Mesendoderm (in vitro differentiated cells): ENCODE measurements at regions not wholly inside any gene's neighbourhood (a gene's known extent, or its start where the extent isn't known, plus 50 kb on each side); places are given as distances from the start of the nearest gene placed in this dataset.

Experiments
- DNase-seq: peaks from one replicate; pipeline ENCODE4 v3.0.0; 2013
- H2AK5ac ChIP-seq: 2 replicates; pipeline ENCODE4 v1.6.1; 2013; ENCODE audit warnings: low read length, inconsistent platforms
- H2BK120ac ChIP-seq: 2 replicates; pipeline ENCODE4 v1.6.1; 2013; ENCODE audit warnings: low read depth, mild to moderate bottlenecking, low read length, moderate library complexity, mixed read lengths
- H2BK15ac ChIP-seq: replicated peaks from 2 replicates; pipeline ENCODE4 v1.6.1; 2013; ENCODE audit warnings: low read depth, mild to moderate bottlenecking, moderate library complexity
- H2BK5ac ChIP-seq: 2 replicates; pipeline ENCODE4 v1.6.1; 2013; ENCODE audit warnings: low read length, inconsistent platforms
- H3K18ac ChIP-seq: 2 replicates; pipeline ENCODE4 v1.6.1; 2013; ENCODE audit warnings: mild to moderate bottlenecking, low read length, mixed read lengths
- H3K23ac ChIP-seq: one replicate; pipeline ENCODE4 v1.6.1; 2013; ENCODE audit warnings: low read length
- H3K27ac ChIP-seq: 2 replicates; pipeline ENCODE4 v1.5.1; 2013; ENCODE audit warnings: low read depth, mild to moderate bottlenecking, inconsistent platforms, low read length, moderate library complexity
- H3K27me3 ChIP-seq: 2 replicates; pipeline ENCODE4 v1.6.1; 2013; ENCODE audit warnings: low read length, control low read depth, mild to moderate bottlenecking, inconsistent platforms; ENCODE audit not compliant: insufficient read depth, poor library complexity
- H3K36me3 ChIP-seq: 2 replicates; pipeline ENCODE4 v1.6.1; 2013; ENCODE audit warnings: low read length, inconsistent platforms; ENCODE audit not compliant: control insufficient read depth, insufficient read depth
- H3K4ac ChIP-seq: one replicate; pipeline ENCODE4 v1.6.1; 2013; ENCODE audit warnings: low read depth, mild to moderate bottlenecking, low read length, moderate library complexity
- H3K4me1 ChIP-seq: 2 replicates; pipeline ENCODE4 v1.6.1; 2013; ENCODE audit warnings: low read depth, low read length, inconsistent platforms; ENCODE audit not compliant: control insufficient read depth
- H3K4me2 ChIP-seq: 2 replicates; pipeline ENCODE4 v1.6.1; 2013; ENCODE audit warnings: low read length
- H3K4me3 ChIP-seq: 2 replicates; pipeline ENCODE4 v1.5.1; 2013; ENCODE audit warnings: mild to moderate bottlenecking, low read length
- H3K56ac ChIP-seq: one replicate; pipeline ENCODE4 v1.6.1; 2013; ENCODE audit warnings: low read length
- H3K79me1 ChIP-seq: 2 replicates; pipeline ENCODE4 v1.6.1; 2013; ENCODE audit warnings: low read length, inconsistent platforms
- H3K79me2 ChIP-seq: 2 replicates; pipeline ENCODE4 v1.6.1; 2013; ENCODE audit warnings: mild to moderate bottlenecking, low read length; ENCODE audit not compliant: control insufficient read depth, insufficient read depth
- H3K9ac ChIP-seq: 2 replicates; pipeline ENCODE4 v1.6.1; 2013; ENCODE audit warnings: low read length, inconsistent platforms
- H4K5ac ChIP-seq: one replicate; pipeline ENCODE4 v1.6.1; 2013; ENCODE audit warnings: low read length
- H4K8ac ChIP-seq: one replicate; pipeline ENCODE4 v1.6.1; 2013; ENCODE audit warnings: low read depth, mild to moderate bottlenecking, control low read depth, low read length, moderate library complexity
- WGBS: extraction: QIAGEN DNeasy Blood & Tissue Kit; methylation state at CpG from one replicate; pipeline ENCODE4 v1.1.7; 2013; ENCODE audit warnings: low lambda C conversion rate, missing lambda C conversion rate; ENCODE audit not compliant: insufficient coverage; ENCODE audit errors: extremely low coverage; 5-methylcytosine and 5-hydroxymethylcytosine counted together

DNA sequence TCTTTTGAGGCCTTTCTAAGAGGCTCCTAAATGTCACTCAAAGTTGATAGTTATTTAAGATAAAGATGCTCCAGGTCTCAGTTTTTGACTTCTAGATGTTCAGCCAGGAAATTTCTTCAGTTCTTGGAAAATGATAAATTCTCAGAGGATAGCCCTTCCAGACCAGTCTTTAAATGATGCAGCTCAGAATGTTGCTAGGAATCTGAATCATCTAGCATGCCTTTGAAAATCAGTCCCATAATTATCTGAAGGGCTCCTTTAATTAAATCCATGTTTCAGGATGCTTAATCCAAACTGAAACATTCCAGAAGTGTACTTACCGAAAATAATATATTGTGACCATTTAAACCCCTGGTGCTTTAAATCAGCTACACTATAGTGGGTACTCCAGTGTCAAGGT, 107.5 kb upstream of the FBN2 start:
- Histone ChIP-seq H3K4me1 (no peaks in the 10 kb centered on the region), H4K5ac (no peak overlapping the region), H3K23ac (no peak overlapping the region), H3K27me3 (no peaks in the 10 kb centered on the region), H3K4me3 (no peak overlapping the region), H3K27ac (no peak overlapping the region), H3K79me1 (no peaks in the 10 kb centered on the region), H2BK5ac (no peak overlapping the region), H3K56ac (no peak overlapping the region), H3K36me3 (no peaks in the 10 kb centered on the region), H3K4me2 (no peak overlapping the region), H2BK120ac (no peak overlapping the region), H4K8ac (no peak overlapping the region), H3K9ac (no peak overlapping the region), H3K79me2 (no peaks in the 10 kb centered on the region), H3K18ac (no peak overlapping the region), H3K4ac (no peak overlapping the region), H2BK15ac (no peak overlapping the region), H2AK5ac (no peak overlapping the region)
- DNase-seq: no peak
- no CpG with 5 or more reads among the region's 1 CpG for WGBS

DNA sequence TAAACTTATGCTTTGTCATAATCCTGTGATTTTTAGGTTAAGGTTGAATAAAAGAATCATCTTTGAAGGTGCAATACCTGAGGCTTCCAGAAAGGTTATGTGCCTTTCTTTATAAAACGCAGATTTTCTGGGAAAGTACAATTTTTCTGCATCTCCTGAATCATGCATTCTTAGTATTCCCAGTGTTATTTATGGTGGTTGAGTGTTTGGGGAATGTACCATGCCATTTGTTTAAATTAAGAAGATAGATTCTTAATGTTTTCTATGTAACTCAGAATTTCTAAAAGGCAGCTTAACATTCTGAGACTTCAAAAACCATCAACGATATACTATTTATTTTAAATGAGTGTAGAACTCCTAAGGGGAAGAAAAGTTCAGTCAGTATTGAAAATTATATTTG, 108.1 kb upstream of the FBN2 start:
- no peak overlapping the region for H3K4ac ChIP-seq
- no peak overlapping the region for H3K18ac ChIP-seq
- no peak overlapping the region for H3K27ac ChIP-seq
- H3K9ac ChIP-seq: no peak overlapping the region
- H3K56ac ChIP-seq: no peak overlapping the region
- H2BK5ac ChIP-seq: no peak overlapping the region
- H3K27me3 ChIP-seq: no peaks in the 10 kb centered on the region
- H4K5ac ChIP-seq: no peak overlapping the region
- H2BK15ac ChIP-seq: no peak overlapping the region
- no peak for DNase-seq
- no peaks in the 10 kb centered on the region for H3K36me3 ChIP-seq
- no peak overlapping the region for H3K4me2 ChIP-seq
- no peaks in the 10 kb centered on the region for H3K79me2 ChIP-seq
- no peak overlapping the region for H2AK5ac ChIP-seq
- H3K4me1 ChIP-seq: no peaks in the 10 kb centered on the region
- no peaks in the 10 kb centered on the region for H3K79me1 ChIP-seq
- WGBS: no CpG with 5 or more reads among the region's 2 CpGs
- H3K4me3 ChIP-seq: no peak overlapping the region
- H2BK120ac ChIP-seq: no peak overlapping the region
- no peak overlapping the region for H4K8ac ChIP-seq
- H3K23ac ChIP-seq: no peak overlapping the region

GRCh38 chr5:128649192-128649591, 111.1 kb upstream of the FBN2 start:
- Histone ChIP-seq H2BK120ac (no peak overlapping the region), H3K56ac (no peak overlapping the region), H3K4ac (no peak overlapping the region), H3K4me1 (no peaks in the 10 kb centered on the region), H3K79me1 (no peaks in the 10 kb centered on the region), H2AK5ac (no peak overlapping the region), H3K4me3 (no peak overlapping the region), H2BK15ac (no peak overlapping the region), H3K18ac (no peak overlapping the region), H4K5ac (no peak overlapping the region), H3K27ac (no peak overlapping the region), H3K79me2 (no peaks in the 10 kb centered on the region), H3K4me2 (no peak overlapping the region), H2BK5ac (no peak overlapping the region), H3K23ac (no peak overlapping the region), H4K8ac (no peak overlapping the region), H3K27me3 (no peaks in the 10 kb centered on the region), H3K9ac (no peak overlapping the region), H3K36me3 (no peaks in the 10 kb centered on the region)
- DNase-seq: no peak

DNA sequence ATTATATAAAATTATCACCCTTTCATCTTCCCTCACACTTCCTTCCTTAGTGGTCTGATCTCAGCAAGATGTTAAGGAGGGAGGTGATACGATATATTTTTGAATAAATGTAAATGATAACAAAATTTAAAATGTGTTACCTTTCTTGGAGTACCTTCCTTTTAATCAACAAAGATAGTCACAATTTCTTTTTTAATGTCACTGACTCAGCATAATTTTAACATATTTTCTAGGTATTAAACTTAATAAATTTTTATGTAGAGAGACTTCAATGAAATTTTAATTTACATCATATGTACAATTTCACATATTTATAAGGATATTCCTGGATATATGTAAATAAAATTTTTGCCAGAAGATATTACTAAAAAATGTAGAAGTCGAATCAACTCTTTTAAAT, 125.0 kb upstream of the FBN2 start:
- Histone ChIP-seq H4K8ac (no peak overlapping the region), H3K79me1 (no peaks in the 10 kb centered on the region), H2BK120ac (no peak overlapping the region), H3K23ac (no peak overlapping the region), H3K4me1 (no peaks in the 10 kb centered on the region), H3K4me3 (no peak overlapping the region), H3K4me2 (no peak overlapping the region), H2BK15ac (no peak overlapping the region), H3K27ac (no peak overlapping the region), H2AK5ac (no peak overlapping the region), H3K4ac (no peak overlapping the region), H2BK5ac (no peak overlapping the region), H4K5ac (no peak overlapping the region), H3K18ac (no peak overlapping the region), H3K36me3 (no peaks in the 10 kb centered on the region), H3K79me2 (no peaks in the 10 kb centered on the region), H3K56ac (no peak overlapping the region), H3K27me3 (no peaks in the 10 kb centered on the region), H3K9ac (no peak overlapping the region)
- no CpG with 5 or more reads among the region's 2 CpGs for WGBS
- DNase-seq: no peak

- Histone ChIP-seq H3K23ac (no peak overlapping the region), H2AK5ac (no peak overlapping the region), H2BK120ac (no peak overlapping the region), H3K36me3 (no peaks in the 10 kb centered on the region), H3K27ac (no peak overlapping the region), H3K27me3 (no peaks in the 10 kb centered on the region), H4K8ac (no peak overlapping the region), H3K4me3 (no peak overlapping the region), H3K79me1 (no peaks in the 10 kb centered on the region), H4K5ac (no peak overlapping the region), H3K9ac (no peak overlapping the region), H2BK15ac (no peak overlapping the region), H3K56ac (no peak overlapping the region), H2BK5ac (no peak overlapping the region), H3K79me2 (no peaks in the 10 kb centered on the region), H3K18ac (no peak overlapping the region), H3K4me2 (no peak overlapping the region), H3K4me1 (no peaks in the 10 kb centered on the region), H3K4ac (no peak overlapping the region)
- 100% methylated on average over 1 of the region's 5 CpGs for WGBS
- no peak for DNase-seq
Observed at GRCh38 chr5:128665747-128666355, 127.8 kb upstream of the FBN2 start.

- H3K23ac ChIP-seq: no peak overlapping the region
- H3K79me1 ChIP-seq: no peaks in the 10 kb centered on the region
- WGBS: no CpG with 5 or more reads among the region's 1 CpG
- H3K27ac ChIP-seq: no peak overlapping the region
- H3K18ac ChIP-seq: no peak overlapping the region
- no peak overlapping the region for H3K4me3 ChIP-seq
- H2AK5ac ChIP-seq: no peak overlapping the region
- H3K56ac ChIP-seq: no peak overlapping the region
- H3K36me3 ChIP-seq: no peaks in the 10 kb centered on the region
- H4K8ac ChIP-seq: no peak overlapping the region
- H2BK120ac ChIP-seq: no peak overlapping the region
- H3K9ac ChIP-seq: no peak overlapping the region
- H4K5ac ChIP-seq: no peak overlapping the region
- H3K27me3 ChIP-seq: no peaks in the 10 kb centered on the region
- peak; percentile 57 for DNase-seq
- H3K4ac ChIP-seq: no peak overlapping the region
- no peak overlapping the region for H3K4me2 ChIP-seq
- no peaks in the 10 kb centered on the region for H3K79me2 ChIP-seq
- H3K4me1 ChIP-seq: no peaks in the 10 kb centered on the region
- no peak overlapping the region for H2BK15ac ChIP-seq
- no peak overlapping the region for H2BK5ac ChIP-seq
Observed at GRCh38 chr5:128667152-128667551, 129.1 kb upstream of the FBN2 start.
